MCF 10A (cell line): ENCODE measurements at regions not wholly inside any gene's neighbourhood (a gene's known extent, or its start where the extent isn't known, plus 50 kb on each side); places are given as distances from the start of the nearest gene placed in this dataset.

Source experiments
- BruUV-seq: library from RNA; stranded (reverse); fragments of 400-500 nt; replicated peaks from 2 replicates; lab custom pipeline; 2021; lab: Mats Ljungman, UMichigan
- CTCF ChIA-PET: fragments of 300-600 bp; sonication (Branson Sonifier 250); formaldehyde crosslinking; extraction: SDS; loops from one replicate; lab custom pipeline; 2021; ENCODE audit warnings: antibody characterized with exemption, inconsistent platforms; lab: Yijun Ruan, JAX
- POLR2A ChIA-PET: fragments of 300-600, 350-650 bp; sonication (Branson Sonifier 250); formaldehyde crosslinking; extraction: SDS; loops from one replicate; lab custom pipeline; 2020; ENCODE audit warnings: antibody characterized with exemption, inconsistent platforms; lab: Yijun Ruan, JAX
- DNase-seq: peaks from one replicate; pipeline ENCODE4 v3.0.0-alpha.2; 2018; ENCODE audit not compliant: unreplicated experiment
- H3K27ac Mint-ChIP-seq: one replicate; pipeline ENCODE4 v1.8.0; 2022; ENCODE audit warnings: mild to moderate bottlenecking, low read depth, mixed read lengths; ENCODE audit not compliant: unreplicated experiment
- H3K27me3 Mint-ChIP-seq: one replicate; pipeline ENCODE4 v1.8.0; 2022; ENCODE audit warnings: mixed read lengths; ENCODE audit not compliant: insufficient read depth, unreplicated experiment
- H3K36me3 Mint-ChIP-seq: one replicate; pipeline ENCODE4 v1.8.0; 2022; ENCODE audit warnings: mild to moderate bottlenecking, moderate library complexity, mixed read lengths; ENCODE audit not compliant: insufficient read depth, unreplicated experiment
- H3K4me1 Mint-ChIP-seq: one replicate; pipeline ENCODE4 v1.8.0; 2022; ENCODE audit warnings: mixed read lengths; ENCODE audit not compliant: insufficient read depth, unreplicated experiment
- H3K4me3 Mint-ChIP-seq: one replicate; pipeline ENCODE4 v1.8.0; 2022; ENCODE audit warnings: mild to moderate bottlenecking, moderate library complexity, mixed read lengths; ENCODE audit not compliant: unreplicated experiment
- H3K9me3 Mint-ChIP-seq: one replicate; pipeline ENCODE4 v1.8.0; 2022; ENCODE audit warnings: mixed read lengths; ENCODE audit not compliant: unreplicated experiment
- CTCF ChIP-seq: fragments of 200-600 bp; IDR thresholded peaks from one replicate; pipeline ENCODE4 v1.8.0; 2022; ENCODE audit warnings: antibody characterized with exemption, mild to moderate bottlenecking; ENCODE audit not compliant: unreplicated experiment
- intact Hi-C: fragments of 100-400 bp; cut with micrococcal nuclease; formaldehyde crosslinking; loops from 2 replicates; pipeline ENCODE4 v1.14.1; 2022

DNA sequence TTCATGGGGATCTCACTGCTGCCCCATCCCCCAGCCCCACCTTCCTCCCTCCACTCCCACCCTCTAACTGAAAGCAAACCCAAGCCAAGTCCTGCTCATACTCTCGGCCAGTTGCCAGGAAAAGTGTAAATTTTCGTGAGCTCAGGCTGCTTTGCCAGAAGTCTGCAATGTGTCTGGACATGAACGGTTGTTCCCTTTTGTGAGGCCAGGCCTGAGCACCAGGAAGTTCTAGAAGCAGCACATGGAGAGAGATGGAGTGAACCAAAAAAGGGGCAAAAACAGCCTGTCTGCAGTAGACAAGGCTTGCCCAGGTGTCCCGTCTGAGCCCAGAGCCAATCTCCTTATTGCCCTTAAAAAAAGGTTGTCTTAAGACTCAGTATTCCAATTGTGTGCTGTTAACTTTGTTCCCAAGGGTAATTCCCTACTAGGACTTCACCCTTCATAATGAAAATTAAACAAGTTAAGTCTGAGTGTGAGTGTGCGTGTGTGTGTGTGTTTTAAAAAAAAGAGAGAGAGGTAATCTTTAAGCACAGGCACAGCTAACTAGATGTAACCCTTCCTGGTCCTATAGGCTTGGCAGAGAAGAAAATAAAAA lies 247.1 kb downstream of the BCL11A start:
- POLR2A ChIA-PET: interaction anchor here (0.5 to 2.5 kb wide), 6 partner anchors 12 to 485 kb away, joined by 3 to 13 read pairs (median 4); no protein-coding TSS in a partner anchor
- no TSS peak for BruUV-seq

DNA sequence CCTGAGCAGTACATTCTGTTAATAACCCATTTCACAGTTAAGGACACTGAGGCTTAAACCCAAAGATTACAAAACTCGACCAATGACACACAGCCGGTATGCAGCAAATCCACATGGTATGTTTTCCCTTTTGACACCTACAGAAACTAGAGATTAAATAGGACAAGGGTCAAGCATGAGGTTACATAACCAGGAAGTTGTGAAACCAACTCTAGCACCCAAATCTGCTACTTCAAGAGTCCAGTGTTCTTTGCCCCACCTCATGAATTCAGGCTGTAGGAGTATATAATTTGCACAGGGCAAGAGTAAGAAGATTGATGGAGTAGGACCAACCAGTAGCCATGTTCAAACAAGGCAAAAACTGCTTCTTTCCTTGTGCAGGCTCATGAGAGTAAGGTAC lies 249.8 kb downstream of the BCL11A start:
- intact Hi-C loops: no loop called here
- peak; percentile 69 for DNase-seq
- Mint-ChIP-seq H3K36me3 (no peaks in the 10 kb centered on the region), H3K27ac (no peak overlapping the region), H3K9me3 (no peaks in the 10 kb centered on the region), H3K4me3 (no peak overlapping the region), H3K4me1 (peaks cover 9% of the 10 kb centered on the region), H3K27me3 (no peaks in the 10 kb centered on the region)
- POLR2A ChIA-PET: no interaction called here
- BruUV-seq: no TSS peak
- CTCF ChIA-PET: interaction anchor here (0.7 to 2.3 kb wide), 3 partner anchors 10 to 648 kb away, joined by 3 to 6 read pairs (median 4); no protein-coding TSS in a partner anchor
- no peak for TF ChIP-seq CTCF

More for the DNA sequence above, 247.1 kb downstream of the BCL11A start:
- H3K4me1 Mint-ChIP-seq: peaks cover 9% of the 10 kb centered on the region
- no peaks in the 10 kb centered on the region for H3K9me3 Mint-ChIP-seq
- DNase-seq: peak; percentile 90
- CTCF ChIA-PET: interaction anchor here (0.6 to 0.8 kb wide), 2 partner anchors 30 to 79 kb away, joined by 3 to 4 read pairs; no protein-coding TSS in a partner anchor
- no peak for TF ChIP-seq CTCF
- intact Hi-C loops: no loop called here
- H3K4me3 Mint-ChIP-seq: no peak overlapping the region
- H3K27ac Mint-ChIP-seq: peak overlapping the region; percentile 93
- no peaks in the 10 kb centered on the region for H3K36me3 Mint-ChIP-seq
- no peaks in the 10 kb centered on the region for H3K27me3 Mint-ChIP-seq

DNA sequence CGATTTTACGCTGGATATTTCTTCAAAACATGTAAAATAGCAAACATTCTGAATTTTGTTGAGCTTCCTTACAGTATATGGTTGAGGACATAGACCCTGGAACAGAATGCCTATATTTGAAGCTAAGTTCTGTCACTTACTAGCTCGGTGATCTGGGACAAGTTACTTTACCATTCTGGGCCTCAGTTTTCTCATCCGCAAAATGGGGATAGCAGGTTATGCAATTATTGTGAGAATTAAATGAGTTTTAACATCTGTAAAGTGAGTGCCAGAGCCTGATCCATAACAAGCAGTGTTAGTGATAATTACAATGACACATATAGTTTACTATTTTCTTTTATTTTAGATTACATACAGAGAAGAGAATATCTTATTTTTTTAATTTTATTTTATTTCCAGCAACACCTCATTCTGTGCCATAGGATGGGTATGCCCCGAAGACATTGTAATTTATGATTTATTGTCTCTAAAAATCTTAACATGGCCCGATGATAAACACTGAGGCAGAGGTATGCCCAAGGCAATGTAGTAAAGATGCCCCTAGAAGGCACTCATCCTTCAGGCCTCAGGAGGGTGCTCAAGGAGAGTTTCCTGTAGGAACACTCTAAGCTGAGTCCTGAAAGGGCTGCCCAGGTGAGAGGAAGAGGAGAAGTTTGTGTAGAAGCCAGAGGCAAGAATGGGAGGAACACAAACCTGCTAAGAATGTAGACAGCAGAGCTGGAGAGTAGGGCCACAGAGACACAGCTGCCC lies 250.9 kb downstream of the BCL11A start:
- POLR2A ChIA-PET: interaction anchor here (1.5 kb wide), 1 partner anchor 11 kb away, joined by 7 read pairs; no protein-coding TSS in a partner anchor
- Mint-ChIP-seq H3K27ac (no peak overlapping the region), H3K36me3 (no peaks in the 10 kb centered on the region), H3K4me1 (peaks cover 9% of the 10 kb centered on the region), H3K27me3 (no peaks in the 10 kb centered on the region), H3K4me3 (no peak overlapping the region), H3K9me3 (no peaks in the 10 kb centered on the region)
- no peak for TF ChIP-seq CTCF
- intact Hi-C loops: no loop called here
- CTCF ChIA-PET: interaction anchor here (0.5 to 2.3 kb wide), 3 partner anchors 9 to 57 kb away, joined by 3 to 6 read pairs (median 3); no protein-coding TSS in a partner anchor
- BruUV-seq: no TSS peak
- DNase-seq: peak; percentile 24

GRCh38 chr2:60301726-60302125 lies 251.7 kb downstream of the BCL11A start:
- no peaks in the 10 kb centered on the region for H3K9me3 Mint-ChIP-seq
- intact Hi-C loops: no loop called here
- no TSS peak for BruUV-seq
- CTCF ChIA-PET: no interaction called here
- no peak overlapping the region for H3K4me3 Mint-ChIP-seq
- H3K36me3 Mint-ChIP-seq: no peaks in the 10 kb centered on the region
- POLR2A ChIA-PET: interaction anchor here (0.6 to 1.5 kb wide), 2 partner anchors 11 to 1615 kb away, joined by 3 to 7 read pairs; no protein-coding TSS in a partner anchor
- TF ChIP-seq CTCF: no peak
- no peak overlapping the region for H3K27ac Mint-ChIP-seq
- H3K4me1 Mint-ChIP-seq: peaks cover 8% of the 10 kb centered on the region
- no peaks in the 10 kb centered on the region for H3K27me3 Mint-ChIP-seq
- no peak for DNase-seq
